Endodermal cell (in vitro differentiated cells): ENCODE measurements at regions not wholly inside any gene's neighbourhood (a gene's known extent, or its start where the extent isn't known, plus 50 kb on each side); places are given as distances from the start of the nearest gene placed in this dataset.

ENCODE experiments used
- DNase-seq: peaks from one replicate; pipeline ENCODE4 v3.0.0-alpha.2; 2017
- H3K27ac ChIP-seq: 2 replicates; pipeline ENCODE4 v1.5.1; 2013; ENCODE audit warnings: mild to moderate bottlenecking, low read depth, low read length, moderate library complexity
- H3K27me3 ChIP-seq: 2 replicates; pipeline ENCODE4 v1.6.1; 2013; ENCODE audit warnings: mild to moderate bottlenecking, low read length, moderate library complexity; ENCODE audit not compliant: insufficient read depth, control insufficient read depth, poor library complexity, severe bottlenecking
- H3K36me3 ChIP-seq: 2 replicates; pipeline ENCODE4 v1.7.0; 2013; ENCODE audit warnings: mild to moderate bottlenecking, low read length, moderate library complexity; ENCODE audit not compliant: control insufficient read depth, insufficient read depth
- H3K4me1 ChIP-seq: one replicate; pipeline ENCODE4 v1.7.0; 2013; ENCODE audit warnings: low read length; ENCODE audit not compliant: control insufficient read depth, insufficient read depth
- H3K4me3 ChIP-seq: 2 replicates; pipeline ENCODE4 v1.5.1; 2013; ENCODE audit warnings: mild to moderate bottlenecking, low read length, moderate library complexity
- H3K9ac ChIP-seq: 2 replicates; pipeline ENCODE4 v1.6.1; 2013; ENCODE audit warnings: mild to moderate bottlenecking, low read length, moderate library complexity; ENCODE audit not compliant: poor library complexity, severe bottlenecking; ENCODE audit errors: extremely low read depth
- H3K9me3 ChIP-seq: 2 replicates; pipeline ENCODE4 v1.6.1; 2013; ENCODE audit warnings: mild to moderate bottlenecking, low read length, moderate library complexity; ENCODE audit not compliant: control insufficient read depth
- H3K27ac Mint-ChIP-seq: 2 replicates; pipeline ENCODE4 v1.8.0; 2020; ENCODE audit warnings: mixed read lengths
- H3K27me3 Mint-ChIP-seq: 2 replicates; pipeline ENCODE4 v1.8.0; 2021; ENCODE audit warnings: mild to moderate bottlenecking, mixed read lengths; ENCODE audit not compliant: insufficient read depth
- H3K36me3 Mint-ChIP-seq: 2 replicates; pipeline ENCODE4 v1.8.0; 2020; ENCODE audit warnings: low read depth, mixed read lengths
- H3K4me1 Mint-ChIP-seq: 2 replicates; pipeline ENCODE4 v1.8.0; 2020; ENCODE audit warnings: mixed read lengths
- H3K4me3 Mint-ChIP-seq: 2 replicates; pipeline ENCODE4 v1.8.0; 2020; ENCODE audit warnings: mild to moderate bottlenecking, moderate library complexity, mixed read lengths
- H3K9me3 Mint-ChIP-seq: 2 replicates; pipeline ENCODE4 v1.8.0; 2020; ENCODE audit warnings: mild to moderate bottlenecking, mixed read lengths
- CTCF ChIP-seq: fragments of 200-600 bp; sonication (generic); conservative IDR thresholded peaks from 2 replicates; pipeline ENCODE4 v1.5.0; 2021; ENCODE audit warnings: antibody characterized with exemption, mild to moderate bottlenecking
- WGBS, 2 experiments: methylation state at CpG; one replicate each; pipeline versions ENCODE4 v1.1.5 to v1.1.7; 2013; ENCODE audit warnings: missing lambda C conversion rate in 2 of 2, mixed read lengths in 1 of 2; ENCODE audit not compliant: insufficient coverage in 1 of 2, insufficient read length in 1 of 2; 5-methylcytosine and 5-hydroxymethylcytosine counted together

GRCh38 chr5:21159510-21160059, 1171.6 kb upstream of the CDH18 start:
- H3K27me3 ChIP-seq, result no peaks in the 10 kb centered on the region
- H3K4me3 ChIP-seq, result peak overlapping the region; percentile 4
- no peak overlapping the region for H3K9ac ChIP-seq
- Mint-ChIP-seq H3K27me3 (no peaks in the 10 kb centered on the region), H3K4me3 (no peak overlapping the region), H3K27ac (no peak overlapping the region), H3K4me1 (peaks cover 3% of the 10 kb centered on the region), H3K9me3 (peaks cover 34% of the 10 kb centered on the region), H3K36me3 (peaks cover 14% of the 10 kb centered on the region)
- H3K27ac ChIP-seq, result no peak overlapping the region
- H3K36me3 ChIP-seq, result peaks cover 14% of the 10 kb centered on the region
- no peak for TF ChIP-seq CTCF
- no peaks in the 10 kb centered on the region for H3K4me1 ChIP-seq
- H3K9me3 ChIP-seq, result peaks cover 71% of the 10 kb centered on the region
- WGBS, 2 experiments, result 95 to 100% methylated on average over 3 of the region's 3 CpGs
- no peak for DNase-seq

GRCh38 chr5:21154526-21154925, 1166.5 kb upstream of the CDH18 start:
- Histone ChIP-seq H3K9ac (no peak overlapping the region), H3K4me1 (no peaks in the 10 kb centered on the region), H3K27ac (no peak overlapping the region), H3K9me3 (peaks cover 27% of the 10 kb centered on the region), H3K4me3 (no peak overlapping the region), H3K36me3 (no peaks in the 10 kb centered on the region), H3K27me3 (no peaks in the 10 kb centered on the region)
- Mint-ChIP-seq H3K36me3 (peaks cover 4% of the 10 kb centered on the region), H3K4me1 (no peaks in the 10 kb centered on the region), H3K9me3 (peaks cover 11% of the 10 kb centered on the region), H3K4me3 (no peak overlapping the region), H3K27me3 (no peaks in the 10 kb centered on the region), H3K27ac (no peak overlapping the region)
- 98% methylated on average over 2 of the region's 2 CpGs; no CpG with 5 or more reads in 1 of the 2 experiments for WGBS, 2 experiments
- no peak for DNase-seq
- no peak for TF ChIP-seq CTCF

GRCh38 chr5:21152611-21153010, 1164.6 kb upstream of the CDH18 start:
- Histone ChIP-seq H3K9me3 (peaks cover 28% of the 10 kb centered on the region), H3K4me1 (no peaks in the 10 kb centered on the region), H3K27ac (no peak overlapping the region), H3K36me3 (no peaks in the 10 kb centered on the region), H3K9ac (no peak overlapping the region), H3K4me3 (no peak overlapping the region), H3K27me3 (no peaks in the 10 kb centered on the region)
- DNase-seq, result no peak
- no peak for TF ChIP-seq CTCF
- H3K9me3 Mint-ChIP-seq, result peaks cover 14% of the 10 kb centered on the region
- H3K36me3 Mint-ChIP-seq, result peaks cover 4% of the 10 kb centered on the region
- no peaks in the 10 kb centered on the region for H3K4me1 Mint-ChIP-seq
- no peaks in the 10 kb centered on the region for H3K27me3 Mint-ChIP-seq
- H3K27ac Mint-ChIP-seq, result no peak overlapping the region
- H3K4me3 Mint-ChIP-seq, result no peak overlapping the region
